ENCODE measurements at regions not wholly inside any gene's neighbourhood (a gene's known extent, or its start where the extent isn't known, plus 50 kb on each side); places are given as distances from the start of the nearest gene placed in this dataset.

GRCh38 chr10:64265961-64266360 lies 744.8 kb downstream of the REEP3 start:
- TF ChIP-seq CTCF (CRISPR knock-in tag; IDR thresholded peaks at IDR 0.05) (no peak), ZNF143 (CRISPR knock-in tag; IDR thresholded peaks at IDR 0.05) (no peak), ZNF792 (CRISPR knock-in tag; IDR thresholded peaks at IDR 0.05) (no peak), MYNN (CRISPR knock-in tag; IDR thresholded peaks at IDR 0.05; ENCODE audit: low read depth) (no peak), ZNF646 (CRISPR knock-in tag; IDR thresholded peaks at IDR 0.05) (no peak)

Data from HepG2 (cell line).